HL-60 (cell line): ENCODE measurements at regions not wholly inside any gene's neighbourhood (a gene's known extent, or its start where the extent isn't known, plus 50 kb on each side); places are given as distances from the start of the nearest gene placed in this dataset.

Experiments used
- DNase-seq, 2 experiments: peaks; one replicate each; pipeline ENCODE4 v3.0.0-alpha.2; 2010 to 2020; ENCODE audit warnings: low read depth in 1 of 2, low spot score in 1 of 2
- H3K27ac ChIP-seq: fragments of 250-450 bp; sonication (Bioruptor Pico); replicated peaks from 2 replicates; pipeline ENCODE4 v1.5.1; 2020; ENCODE audit warnings: mild to moderate bottlenecking, moderate library complexity
- H3K27me3 ChIP-seq: fragments of 250-450 bp; sonication (Bioruptor Pico); 2 replicates; pipeline ENCODE4 v1.5.1; 2021; ENCODE audit warnings: mild to moderate bottlenecking, moderate library complexity; ENCODE audit not compliant: insufficient read depth, poor library complexity, severe bottlenecking
- H3K4me3 ChIP-seq: replicated peaks from 2 replicates; pipeline ENCODE4 v1.5.1; 2011; ENCODE audit warnings: mild to moderate bottlenecking, control low read depth, low read length; ENCODE audit not compliant: insufficient read depth
- CTCF ChIP-seq: IDR thresholded peaks from one replicate; pipeline ENCODE4 v1.5.1; 2011; ENCODE audit warnings: low read length, control low read depth, inconsistent platforms; ENCODE audit not compliant: insufficient read depth
- GABPA ChIP-seq: IDR thresholded peaks from 2 replicates; pipeline ENCODE4 v1.6.1; 2012; ENCODE audit warnings: low read depth
- POLR2AphosphoS5 ChIP-seq: IDR thresholded peaks from 2 replicates; pipeline ENCODE4 v1.6.1; 2012; ENCODE audit warnings: low read depth
- REST ChIP-seq: IDR thresholded peaks from 2 replicates; pipeline ENCODE4 v1.6.1; 2012; ENCODE audit warnings: low read depth; ENCODE audit not compliant: insufficient replicate concordance
- SPI1 ChIP-seq: IDR thresholded peaks from 2 replicates; pipeline ENCODE4 v1.6.1; 2012; ENCODE audit warnings: low read depth, mild to moderate bottlenecking, borderline replicate concordance

DNA sequence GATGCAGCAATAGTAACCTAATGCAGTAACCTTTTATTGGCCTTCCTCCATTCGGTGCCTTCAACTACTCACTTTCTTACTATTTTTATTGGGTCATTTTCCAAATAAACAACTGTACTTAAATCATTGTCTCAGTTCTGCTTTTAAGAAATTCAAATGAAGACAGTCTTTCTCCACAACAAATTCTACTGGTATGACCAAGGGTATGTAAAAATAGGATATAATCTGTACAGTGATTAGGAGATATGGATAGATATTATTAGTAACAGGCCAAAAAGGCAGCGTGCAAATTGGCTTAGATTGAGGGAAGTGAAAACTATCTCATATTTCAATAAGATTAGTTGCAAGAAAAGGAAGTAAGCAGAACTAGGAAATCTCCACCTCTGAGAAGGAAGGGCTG, 177.4 kb upstream of the PPP1R2C start:
- DNase-seq = no peak
- no peak overlapping the region for H3K27ac ChIP-seq
- TF ChIP-seq POLR2AphosphoS5 (no peak), CTCF (no peak), GABPA (no peak), SPI1 (no peak), REST (no peak)
- H3K27me3 ChIP-seq = no peaks in the 10 kb centered on the region
- H3K4me3 ChIP-seq = no peak overlapping the region

- TF ChIP-seq POLR2AphosphoS5 = no peak
- TF ChIP-seq CTCF = no peak
- TF ChIP-seq GABPA = no peak
- no peak for TF ChIP-seq SPI1
- TF ChIP-seq REST = no peak
- Histone ChIP-seq H3K27ac (no peak overlapping the region), H3K4me3 (no peak overlapping the region), H3K27me3 (no peaks in the 10 kb centered on the region)
- DNase-seq = no peak
Observed at GRCh38 chrX:42967681-42968300, 189.8 kb upstream of the PPP1R2C start.

DNA sequence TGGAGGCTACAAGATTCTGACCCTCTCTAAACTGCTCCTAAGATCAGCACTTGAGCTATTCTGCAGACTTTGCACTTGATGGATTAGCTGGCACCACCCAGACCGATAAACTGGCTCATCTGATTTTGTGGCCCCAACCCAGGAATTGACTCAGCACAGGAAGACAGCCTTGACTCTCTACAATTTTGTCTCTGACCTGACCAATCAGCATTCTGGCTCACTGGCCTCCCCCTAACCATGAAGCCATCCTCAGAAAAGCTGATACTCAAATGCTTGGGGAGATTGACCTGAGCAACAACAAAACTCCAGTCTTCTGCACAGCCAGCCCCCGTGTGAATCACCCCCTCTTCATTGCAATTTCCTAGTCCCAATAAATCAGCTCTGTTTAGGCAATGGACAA, 195.4 kb upstream of the PPP1R2C start:
- Histone ChIP-seq H3K27ac (no peak overlapping the region), H3K4me3 (no peak overlapping the region), H3K27me3 (no peaks in the 10 kb centered on the region)
- TF ChIP-seq POLR2AphosphoS5 = no peak
- TF ChIP-seq GABPA = no peak
- TF ChIP-seq REST = no peak
- no peak for TF ChIP-seq CTCF
- no peak for TF ChIP-seq SPI1
- no peak for DNase-seq
